SU-DHL-6 (cell line): ENCODE measurements at regions not wholly inside any gene's neighbourhood (a gene's known extent, or its start where the extent isn't known, plus 50 kb on each side); places are given as distances from the start of the nearest gene placed in this dataset.

Source experiments
- H2AFZ ChIP-seq: fragments of 200-600 bp; sonication (generic); 2 replicates; pipeline ENCODE4 v1.6.1; 2014; ENCODE audit warnings: low read depth, mild to moderate bottlenecking, moderate library complexity, mixed read lengths, antibody characterized with exemption, low read length; ENCODE audit not compliant: severe bottlenecking
- H3F3A ChIP-seq: fragments of 200-600 bp; shearing (Covaris generic); 2 replicates; pipeline ENCODE4 v1.6.0; 2016; ENCODE audit warnings: antibody characterized with exemption, mild to moderate bottlenecking; ENCODE audit not compliant: insufficient read depth
- H3K27ac ChIP-seq: fragments of 200-600 bp; sonication (generic); 2 replicates; pipeline ENCODE4 v1.5.1; 2016; ENCODE audit warnings: low read depth, mild to moderate bottlenecking, low read length, moderate library complexity, mixed read lengths
- H3K27me3 ChIP-seq: fragments of 200-600 bp; sonication (generic), shearing (Covaris generic); 2 replicates; pipeline ENCODE4 v1.6.0; 2014; ENCODE audit warnings: mild to moderate bottlenecking, low read length
- H3K36me3 ChIP-seq: fragments of 200-600 bp; sonication (generic); 2 replicates; pipeline ENCODE4 v1.6.1; 2014; ENCODE audit warnings: mild to moderate bottlenecking, low read length, mixed read lengths
- H3K4me2 ChIP-seq: fragments of 300-600, 200-600 bp; shearing (Covaris generic), sonication (generic); 2 replicates; pipeline ENCODE4 v1.6.0; 2014; ENCODE audit warnings: low read length, low read depth, mild to moderate bottlenecking; ENCODE audit not compliant: poor library complexity, severe bottlenecking
- H3K4me3 ChIP-seq: fragments of 200-600 bp; sonication (generic); 2 replicates; pipeline ENCODE4 v1.5.1; 2014; ENCODE audit warnings: antibody characterized with exemption, low read length, mild to moderate bottlenecking, mixed read lengths; ENCODE audit not compliant: insufficient read depth, poor library complexity, severe bottlenecking
- H3K79me2 ChIP-seq: fragments of 200-600 bp; sonication (generic); 2 replicates; pipeline ENCODE4 v1.6.1; 2014; ENCODE audit warnings: mild to moderate bottlenecking, low read length, moderate library complexity; ENCODE audit not compliant: insufficient read depth
- H3K9ac ChIP-seq: fragments of 200-600 bp; sonication (generic); 2 replicates; pipeline ENCODE4 v1.7.0; 2014; ENCODE audit warnings: mild to moderate bottlenecking, low read length
- H3K9me2 ChIP-seq: fragments of 200-600 bp; sonication (generic); replicated peaks from 2 replicates; pipeline ENCODE4 v1.6.1; 2014; ENCODE audit warnings: low read length; ENCODE audit not compliant: insufficient read depth
- H3K9me3 ChIP-seq: fragments of 200-600 bp; sonication (generic); 2 replicates; pipeline ENCODE4 v1.6.1; 2014; ENCODE audit warnings: low read length, mixed read lengths; ENCODE audit not compliant: insufficient read depth
- H4K20me1 ChIP-seq: fragments of 200-600 bp; sonication (generic); 2 replicates; pipeline ENCODE4 v1.6.1; 2014; ENCODE audit warnings: low read depth, mild to moderate bottlenecking, antibody characterized with exemption, low read length, moderate library complexity, mixed read lengths
- EZH2phosphoT487 ChIP-seq: fragments of 200-600 bp; sonication (generic), shearing (Covaris generic); conservative IDR thresholded peaks from 2 replicates; pipeline ENCODE4 v1.6.1; 2018; ENCODE audit warnings: mild to moderate bottlenecking, antibody characterized with exemption, low read length, moderate library complexity, mixed read lengths
- TF ChIP-seq, protein P1 (sequence below): fragments of 200-600 bp; sonication (generic); IDR thresholded peaks from one replicate; pipeline ENCODE4 v1.5.1; 2017; ENCODE audit warnings: antibody characterized with exemption, mild to moderate bottlenecking, low read length, moderate library complexity; ENCODE audit not compliant: insufficient read depth, poor library complexity, severe bottlenecking

DNA sequence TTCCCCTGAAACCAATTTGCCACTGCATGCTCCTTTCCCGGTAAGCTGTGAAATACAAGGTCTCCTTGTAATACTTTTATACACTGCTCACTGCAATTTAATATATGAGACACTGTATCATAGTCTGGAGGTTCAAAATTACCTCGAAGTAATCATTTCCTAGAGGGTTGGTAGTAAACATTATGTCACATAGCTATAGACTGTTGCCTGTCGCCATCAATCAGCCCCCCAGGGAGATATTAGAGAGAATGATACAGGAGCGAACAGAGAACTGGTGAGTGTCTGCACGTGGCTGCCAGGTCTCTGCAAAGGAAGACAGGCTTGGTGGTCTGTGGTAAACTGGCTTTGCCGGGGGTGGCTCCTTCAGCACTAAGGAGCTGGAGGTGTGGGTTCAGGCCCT is 165.5 kb upstream of the WSCD2 start:
- Histone ChIP-seq H3K9ac (no peak overlapping the region), H3K79me2 (no peaks in the 10 kb centered on the region), H3K27ac (no peak overlapping the region), H3K27me3 (no peaks in the 10 kb centered on the region), H3K4me3 (no peak overlapping the region), H4K20me1 (no peaks in the 10 kb centered on the region), H3F3A (no peaks in the 10 kb centered on the region), H3K36me3 (no peaks in the 10 kb centered on the region), H2AFZ (no peak overlapping the region), H3K4me2 (no peak overlapping the region), H3K9me3 (no peaks in the 10 kb centered on the region), H3K9me2 (no peaks in the 10 kb centered on the region)
- TF ChIP-seq, protein P1, sequence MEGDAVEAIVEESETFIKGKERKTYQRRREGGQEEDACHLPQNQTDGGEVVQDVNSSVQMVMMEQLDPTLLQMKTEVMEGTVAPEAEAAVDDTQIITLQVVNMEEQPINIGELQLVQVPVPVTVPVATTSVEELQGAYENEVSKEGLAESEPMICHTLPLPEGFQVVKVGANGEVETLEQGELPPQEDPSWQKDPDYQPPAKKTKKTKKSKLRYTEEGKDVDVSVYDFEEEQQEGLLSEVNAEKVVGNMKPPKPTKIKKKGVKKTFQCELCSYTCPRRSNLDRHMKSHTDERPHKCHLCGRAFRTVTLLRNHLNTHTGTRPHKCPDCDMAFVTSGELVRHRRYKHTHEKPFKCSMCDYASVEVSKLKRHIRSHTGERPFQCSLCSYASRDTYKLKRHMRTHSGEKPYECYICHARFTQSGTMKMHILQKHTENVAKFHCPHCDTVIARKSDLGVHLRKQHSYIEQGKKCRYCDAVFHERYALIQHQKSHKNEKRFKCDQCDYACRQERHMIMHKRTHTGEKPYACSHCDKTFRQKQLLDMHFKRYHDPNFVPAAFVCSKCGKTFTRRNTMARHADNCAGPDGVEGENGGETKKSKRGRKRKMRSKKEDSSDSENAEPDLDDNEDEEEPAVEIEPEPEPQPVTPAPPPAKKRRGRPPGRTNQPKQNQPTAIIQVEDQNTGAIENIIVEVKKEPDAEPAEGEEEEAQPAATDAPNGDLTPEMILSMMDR = no peak
- TF ChIP-seq EZH2phosphoT487 = no peak

DNA sequence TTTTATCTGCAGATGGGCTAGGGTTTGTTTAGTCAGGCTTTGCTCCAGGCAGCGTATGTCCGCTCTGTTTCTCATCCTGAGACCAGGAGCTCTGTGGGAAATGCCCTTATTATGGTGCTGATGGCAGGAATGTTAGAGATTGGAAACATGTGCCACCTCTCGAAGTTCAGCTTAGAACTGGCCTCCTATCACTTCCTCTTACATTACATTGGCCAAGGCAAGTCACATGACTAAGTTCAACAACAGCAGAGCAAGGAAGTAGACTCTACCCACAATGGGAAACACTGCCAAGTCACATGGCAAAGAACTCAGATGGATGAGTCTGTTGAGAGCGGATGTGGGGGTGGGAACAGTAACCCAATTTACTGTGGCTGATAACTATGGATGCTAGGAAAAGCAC is 161.9 kb upstream of the WSCD2 start:
- no peaks in the 10 kb centered on the region for H3K36me3 ChIP-seq
- no peak overlapping the region for H3K4me3 ChIP-seq
- no peak for TF ChIP-seq EZH2phosphoT487
- TF ChIP-seq, protein P1 = no peak
- H3K9ac ChIP-seq = no peak overlapping the region
- H4K20me1 ChIP-seq = no peaks in the 10 kb centered on the region
- H3K79me2 ChIP-seq = no peaks in the 10 kb centered on the region
- H3K4me2 ChIP-seq = no peak overlapping the region
- no peak overlapping the region for H3K27ac ChIP-seq
- H3K27me3 ChIP-seq = no peaks in the 10 kb centered on the region
- H3K9me3 ChIP-seq = no peaks in the 10 kb centered on the region
- H2AFZ ChIP-seq = peak overlapping the region; percentile 39
- no peaks in the 10 kb centered on the region for H3K9me2 ChIP-seq
- no peaks in the 10 kb centered on the region for H3F3A ChIP-seq

DNA sequence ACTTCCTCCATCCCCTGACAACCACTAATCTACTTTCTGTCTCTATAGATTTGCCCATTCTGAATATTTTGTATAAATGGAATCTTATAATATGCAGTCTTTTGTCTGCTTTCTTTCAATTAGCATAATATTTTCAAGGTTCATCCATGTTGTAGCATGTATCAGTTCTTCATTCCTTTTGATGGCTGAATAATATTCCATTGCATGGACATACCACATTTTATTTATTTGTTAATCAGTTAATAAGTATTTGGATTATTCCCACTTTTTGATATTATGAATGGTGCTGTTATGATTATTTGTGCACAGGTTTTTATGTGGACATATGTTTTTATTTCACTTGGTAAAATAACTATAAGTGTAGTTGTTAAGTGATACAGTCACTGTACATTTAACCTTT is 155.1 kb upstream of the WSCD2 start:
- Histone ChIP-seq H3K4me3 (no peak overlapping the region), H4K20me1 (no peaks in the 10 kb centered on the region), H3F3A (no peaks in the 10 kb centered on the region), H3K27ac (no peak overlapping the region), H3K9me3 (peaks cover 6% of the 10 kb centered on the region; the same call in 1 of the 2 replicates), H3K4me2 (no peak overlapping the region), H3K79me2 (no peaks in the 10 kb centered on the region), H3K27me3 (no peaks in the 10 kb centered on the region), H2AFZ (no peak overlapping the region), H3K9ac (no peak overlapping the region), H3K9me2 (no peaks in the 10 kb centered on the region), H3K36me3 (no peaks in the 10 kb centered on the region)
- TF ChIP-seq, protein P1 = no peak
- TF ChIP-seq EZH2phosphoT487 = no peak

DNA sequence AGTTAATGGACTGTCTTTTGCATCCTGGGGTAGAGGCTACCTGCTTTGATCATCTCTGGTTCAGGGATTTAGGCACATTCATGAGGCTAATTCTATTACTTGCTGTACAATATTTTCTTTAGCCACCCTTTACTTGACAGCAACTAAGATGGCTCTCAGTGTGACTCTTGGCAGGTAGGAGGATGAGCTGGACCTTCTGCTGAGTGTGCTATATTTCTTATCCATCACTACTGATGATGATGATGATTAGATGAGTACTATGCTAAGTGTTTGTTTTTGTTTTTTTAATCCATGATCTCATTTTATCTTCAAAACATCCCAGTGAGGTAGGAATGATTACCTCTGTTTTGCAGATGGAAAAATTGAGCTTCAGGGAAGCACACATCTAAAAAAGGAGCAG is 152.8 kb upstream of the WSCD2 start:
- H2AFZ ChIP-seq = no peak overlapping the region
- no peaks in the 10 kb centered on the region for H3K36me3 ChIP-seq
- no peak overlapping the region for H3K4me3 ChIP-seq
- H3K9me3 ChIP-seq = peaks cover 6% of the 10 kb centered on the region; the same call in 1 of the 2 replicates
- H3K9me2 ChIP-seq = no peaks in the 10 kb centered on the region
- no peaks in the 10 kb centered on the region for H3K79me2 ChIP-seq
- H3K4me2 ChIP-seq = no peak overlapping the region
- TF ChIP-seq EZH2phosphoT487 = no peak
- TF ChIP-seq, protein P1 = no peak
- H3F3A ChIP-seq = no peaks in the 10 kb centered on the region
- no peaks in the 10 kb centered on the region for H3K27me3 ChIP-seq
- H3K9ac ChIP-seq = no peak overlapping the region
- H3K27ac ChIP-seq = no peak overlapping the region
- H4K20me1 ChIP-seq = no peaks in the 10 kb centered on the region
